Skeletal muscle satellite cell (primary cell): ENCODE measurements at regions not wholly inside any gene's neighbourhood (a gene's known extent, or its start where the extent isn't known, plus 50 kb on each side); places are given as distances from the start of the nearest gene placed in this dataset.

Experiments used
- H3K27me3 ChIP-seq: 2 replicates; pipeline ENCODE4 v1.7.0; 2013; ENCODE audit warnings: low read length; ENCODE audit not compliant: control insufficient read depth, insufficient read depth
- H3K36me3 ChIP-seq: 2 replicates; pipeline ENCODE4 v1.7.0; 2013; ENCODE audit warnings: mild to moderate bottlenecking, control low read depth, low read length; ENCODE audit not compliant: insufficient read depth
- H3K4me1 ChIP-seq: 2 replicates; pipeline ENCODE4 v1.7.0; 2013; ENCODE audit warnings: low read length; ENCODE audit not compliant: control insufficient read depth, insufficient read depth
- H3K4me2 ChIP-seq: 2 replicates; pipeline ENCODE4 v1.7.0; 2013; ENCODE audit warnings: mild to moderate bottlenecking, low read length
- H3K4me3 ChIP-seq: 2 replicates; pipeline ENCODE4 v1.7.0; 2013; ENCODE audit warnings: low read length
- H3K9ac ChIP-seq: 2 replicates; pipeline ENCODE4 v1.7.0; 2013; ENCODE audit warnings: mild to moderate bottlenecking, low read depth, low read length, moderate library complexity
- H3K9me3 ChIP-seq: replicated peaks from 2 replicates; pipeline ENCODE4 v1.7.0; 2013; ENCODE audit warnings: mild to moderate bottlenecking, control low read depth, low read length

- Histone ChIP-seq H3K9me3 (no peaks in the 10 kb centered on the region), H3K4me1 (peaks cover 3% of the 10 kb centered on the region), H3K4me3 (no peak overlapping the region), H3K27me3 (peaks cover 49% of the 10 kb centered on the region), H3K4me2 (no peak overlapping the region), H3K36me3 (no peaks in the 10 kb centered on the region), H3K9ac (no peak overlapping the region)
Observed at GRCh38 chr3:194738254-194739093, 52.8 kb downstream of the FAM43A start.

GRCh38 chr3:194739498-194740284 lies 54.0 kb downstream of the FAM43A start:
- H3K27me3 ChIP-seq, result peaks cover 60% of the 10 kb centered on the region

GRCh38 chr3:194740859-194741491 lies 55.3 kb downstream of the FAM43A start:
- H3K9me3 ChIP-seq, result no peaks in the 10 kb centered on the region
- H3K4me2 ChIP-seq, result no peak overlapping the region
- H3K4me3 ChIP-seq, result no peak overlapping the region
- H3K4me1 ChIP-seq, result peaks cover 3% of the 10 kb centered on the region
- peaks cover 64% of the 10 kb centered on the region for H3K27me3 ChIP-seq
- H3K36me3 ChIP-seq, result no peaks in the 10 kb centered on the region
- H3K9ac ChIP-seq, result no peak overlapping the region

More at GRCh38 chr3:194739498-194740284, 54.0 kb downstream of the FAM43A start:
- Histone ChIP-seq H3K4me1 (peaks cover 3% of the 10 kb centered on the region), H3K4me3 (no peak overlapping the region), H3K36me3 (no peaks in the 10 kb centered on the region), H3K4me2 (no peak overlapping the region), H3K9ac (no peak overlapping the region), H3K9me3 (no peaks in the 10 kb centered on the region)

GRCh38 chr3:194741916-194742315 lies 56.2 kb downstream of the FAM43A start:
- no peak overlapping the region for H3K4me2 ChIP-seq

GRCh38 chr3:194744826-194745225 lies 59.1 kb downstream of the FAM43A start:
- no peak overlapping the region for H3K4me2 ChIP-seq
- peaks cover 67% of the 10 kb centered on the region for H3K27me3 ChIP-seq
- H3K9me3 ChIP-seq, result no peaks in the 10 kb centered on the region
- H3K36me3 ChIP-seq, result no peaks in the 10 kb centered on the region
- peaks cover 3% of the 10 kb centered on the region for H3K4me1 ChIP-seq
- H3K9ac ChIP-seq, result no peak overlapping the region
- no peak overlapping the region for H3K4me3 ChIP-seq

More at GRCh38 chr3:194741916-194742315, 56.2 kb downstream of the FAM43A start:
- Histone ChIP-seq H3K4me1 (peaks cover 3% of the 10 kb centered on the region), H3K27me3 (peaks cover 57% of the 10 kb centered on the region), H3K4me3 (no peak overlapping the region), H3K36me3 (no peaks in the 10 kb centered on the region), H3K9me3 (no peaks in the 10 kb centered on the region), H3K9ac (no peak overlapping the region)

- no peaks in the 10 kb centered on the region for H3K9me3 ChIP-seq
- no peak overlapping the region for H3K4me2 ChIP-seq
- H3K4me3 ChIP-seq, result no peak overlapping the region
- H3K4me1 ChIP-seq, result peaks cover 3% of the 10 kb centered on the region
- H3K9ac ChIP-seq, result no peak overlapping the region
- H3K27me3 ChIP-seq, result peaks cover 70% of the 10 kb centered on the region
- H3K36me3 ChIP-seq, result no peaks in the 10 kb centered on the region
Observed at GRCh38 chr3:194745422-194746184, 59.9 kb downstream of the FAM43A start.

- H3K36me3 ChIP-seq, result no peaks in the 10 kb centered on the region
- no peaks in the 10 kb centered on the region for H3K4me1 ChIP-seq
- H3K4me3 ChIP-seq, result no peak overlapping the region
- no peak overlapping the region for H3K4me2 ChIP-seq
- H3K9me3 ChIP-seq, result no peaks in the 10 kb centered on the region
- H3K27me3 ChIP-seq, result peaks cover 56% of the 10 kb centered on the region
- H3K9ac ChIP-seq, result no peak overlapping the region
Observed at GRCh38 chr3:194748225-194748624, 62.5 kb downstream of the FAM43A start.

- no peaks in the 10 kb centered on the region for H3K4me1 ChIP-seq
- no peak overlapping the region for H3K4me2 ChIP-seq
- H3K9ac ChIP-seq, result no peak overlapping the region
- no peaks in the 10 kb centered on the region for H3K9me3 ChIP-seq
- H3K27me3 ChIP-seq, result peaks cover 43% of the 10 kb centered on the region
- H3K4me3 ChIP-seq, result no peak overlapping the region
- no peaks in the 10 kb centered on the region for H3K36me3 ChIP-seq
Observed at GRCh38 chr3:194749631-194750490, 64.2 kb downstream of the FAM43A start.

GRCh38 chr3:194750491-194750828 lies 64.8 kb downstream of the FAM43A start:
- Histone ChIP-seq H3K9ac (no peak overlapping the region), H3K36me3 (no peaks in the 10 kb centered on the region), H3K9me3 (no peaks in the 10 kb centered on the region), H3K27me3 (peaks cover 44% of the 10 kb centered on the region), H3K4me3 (no peak overlapping the region), H3K4me1 (no peaks in the 10 kb centered on the region), H3K4me2 (no peak overlapping the region)

GRCh38 chr3:194755671-194756459 lies 70.2 kb downstream of the FAM43A start:
- Histone ChIP-seq H3K4me2 (no peak overlapping the region), H3K4me3 (no peak overlapping the region), H3K4me1 (no peaks in the 10 kb centered on the region), H3K9ac (no peak overlapping the region), H3K36me3 (no peaks in the 10 kb centered on the region), H3K27me3 (peaks cover 49% of the 10 kb centered on the region), H3K9me3 (no peaks in the 10 kb centered on the region)
